Naive B cell (primary cell): ENCODE measurements at regions not wholly inside any gene's neighbourhood (a gene's known extent, or its start where the extent isn't known, plus 50 kb on each side); places are given as distances from the start of the nearest gene placed in this dataset.

Source experiments
- ATAC-seq, 2 donors: fragments of 150-1000 bp; cut with Tn5 transposase; 2 replicates each; pipeline ENCODE4 v1.10.0; 2021; ENCODE audit warnings: low read depth in 2 of 2, mild to moderate bottlenecking in 2 of 2, moderate library complexity in 2 of 2
- DNase-seq: peaks from one replicate; pipeline ENCODE4 v3.0.0; 2022
- H3K27ac Mint-ChIP-seq, 6 donors: one replicate each; pipeline ENCODE4 v1.8.0; 2020 to 2022; ENCODE audit warnings: mild to moderate bottlenecking in 6 of 6, mixed read lengths in 6 of 6, moderate library complexity in 5 of 6, inconsistent platforms in 2 of 6
- H3K27me3 Mint-ChIP-seq, 3 donors: one replicate each; pipeline ENCODE4 v1.8.0; 2021 to 2022; ENCODE audit warnings: mixed read lengths in 3 of 3, mild to moderate bottlenecking in 1 of 3
- H3K36me3 Mint-ChIP-seq, 2 donors: one replicate each; pipeline ENCODE4 v1.8.0; 2020 to 2022; ENCODE audit warnings: mixed read lengths in 2 of 2, inconsistent platforms in 1 of 2, mild to moderate bottlenecking in 1 of 2
- H3K4me1 Mint-ChIP-seq, 3 donors: one replicate each; pipeline ENCODE4 v1.8.0; 2020 to 2022; ENCODE audit warnings: mixed read lengths in 3 of 3, inconsistent platforms in 1 of 3, mild to moderate bottlenecking in 1 of 3, moderate library complexity in 1 of 3
- H3K4me3 Mint-ChIP-seq, 8 donors: one replicate each; pipeline ENCODE4 v1.8.0; 2020 to 2022; ENCODE audit warnings: mild to moderate bottlenecking in 8 of 8, mixed read lengths in 8 of 8, moderate library complexity in 8 of 8, inconsistent platforms in 2 of 8
- H3K9me3 Mint-ChIP-seq, 7 donors: one replicate each; pipeline ENCODE4 v1.8.0; 2020 to 2022; ENCODE audit warnings: mixed read lengths in 7 of 7, mild to moderate bottlenecking in 5 of 7, inconsistent platforms in 2 of 7, moderate library complexity in 1 of 7

DNA sequence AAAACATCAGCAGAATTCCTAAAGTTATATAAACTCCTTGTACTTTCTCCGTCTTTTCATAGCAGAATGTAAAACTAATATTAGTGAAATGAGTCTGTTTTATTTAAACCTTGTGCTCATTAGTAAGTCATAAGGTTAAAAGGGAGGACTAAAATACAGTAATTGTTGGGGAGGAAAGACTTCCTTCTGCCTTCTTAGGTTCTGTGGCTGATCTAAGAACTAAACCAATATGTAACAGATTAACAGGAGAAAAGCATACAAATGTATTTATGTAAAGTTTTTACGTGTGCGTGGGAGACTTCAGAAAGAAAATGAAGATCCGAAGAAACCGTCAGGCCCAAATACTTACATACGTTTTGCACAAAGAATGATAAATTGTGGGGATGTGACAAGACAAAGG is 286.6 kb upstream of the MAD2L1 start:
- Mint-ChIP-seq H3K4me3 (no peak overlapping the region), H3K4me1 (no peaks in the 10 kb centered on the region), H3K36me3 (no peaks in the 10 kb centered on the region), H3K27me3 (no peaks in the 10 kb centered on the region), H3K27ac (no peak overlapping the region), H3K9me3 (peaks cover 0 to 2% (median 0%) of the 10 kb centered on the region in 7 donors)
- no peak for DNase-seq
- ATAC-seq = no peak

DNA sequence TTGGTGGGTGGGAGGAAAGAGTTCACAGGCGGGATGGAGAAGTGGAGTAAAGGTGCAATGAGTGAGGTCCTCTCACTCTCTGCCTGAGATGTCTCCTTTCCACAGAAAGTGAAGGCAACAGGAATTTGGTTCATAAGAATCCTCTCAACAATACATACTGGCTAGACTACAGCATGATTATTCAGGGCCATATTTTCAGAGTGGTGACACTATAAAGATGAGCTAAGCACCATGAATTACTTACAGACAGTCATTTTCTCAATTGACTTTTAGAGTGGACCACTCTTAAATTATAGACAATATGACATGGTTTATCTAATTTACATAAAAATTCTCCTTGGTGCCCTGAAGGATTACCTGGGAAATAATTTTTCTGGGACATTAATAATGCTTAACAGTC is 286.1 kb upstream of the MAD2L1 start:
- Mint-ChIP-seq H3K9me3 (peaks cover 0 to 2% (median 0%) of the 10 kb centered on the region in 7 donors), H3K27me3 (no peaks in the 10 kb centered on the region), H3K27ac (no peak overlapping the region), H3K4me3 (no peak overlapping the region), H3K36me3 (no peaks in the 10 kb centered on the region), H3K4me1 (no peaks in the 10 kb centered on the region)
- ATAC-seq = no peak
- no peak for DNase-seq

DNA sequence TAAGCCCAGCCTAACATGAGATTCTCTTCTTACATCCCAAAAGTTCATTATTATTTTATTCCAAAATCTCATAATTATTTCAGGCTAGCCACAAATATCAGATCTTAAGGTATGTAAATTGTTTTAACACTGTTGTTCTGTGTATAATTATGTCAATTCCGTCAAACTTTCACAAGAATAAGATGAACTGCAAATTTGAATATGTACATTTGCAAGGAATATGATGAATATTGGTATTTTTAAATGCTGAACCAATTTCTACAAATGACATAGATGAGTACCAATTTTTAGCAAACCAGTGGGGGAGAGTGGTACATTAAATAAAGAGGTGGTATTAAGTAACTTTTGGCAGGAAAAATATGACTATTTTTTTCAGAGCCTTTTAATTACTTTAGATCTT is 282.3 kb upstream of the MAD2L1 start:
- no peak for ATAC-seq
- H3K4me1 Mint-ChIP-seq = no peaks in the 10 kb centered on the region
- H3K27me3 Mint-ChIP-seq = no peaks in the 10 kb centered on the region
- no peak overlapping the region for H3K27ac Mint-ChIP-seq
- H3K4me3 Mint-ChIP-seq = no peak overlapping the region
- H3K9me3 Mint-ChIP-seq = peaks cover 0 to 2% (median 0%) of the 10 kb centered on the region in 7 donors
- no peaks in the 10 kb centered on the region for H3K36me3 Mint-ChIP-seq
- no peak for DNase-seq

DNA sequence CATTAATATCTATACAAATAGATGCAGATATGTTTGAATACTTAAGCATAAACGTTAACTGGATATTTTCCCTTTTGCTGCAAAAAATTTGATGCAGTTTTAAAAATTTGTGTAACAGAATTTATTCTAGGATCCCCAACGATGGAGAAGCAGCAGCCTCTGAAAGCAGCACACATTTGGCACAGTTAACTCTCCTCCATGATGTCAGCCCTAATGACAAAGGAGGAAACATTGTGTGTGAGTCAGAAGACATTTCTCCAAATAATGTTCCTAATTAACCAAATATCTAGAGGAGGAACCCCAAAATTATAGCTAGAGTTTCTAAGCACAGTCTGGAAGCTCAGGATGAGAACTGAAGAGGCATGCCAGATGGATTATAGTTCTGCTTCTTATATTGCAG is 281.9 kb upstream of the MAD2L1 start:
- Mint-ChIP-seq H3K4me1 (no peaks in the 10 kb centered on the region), H3K9me3 (peaks cover 0 to 2% (median 0%) of the 10 kb centered on the region in 7 donors), H3K4me3 (no peak overlapping the region), H3K36me3 (no peaks in the 10 kb centered on the region), H3K27ac (no peak overlapping the region), H3K27me3 (no peaks in the 10 kb centered on the region)
- DNase-seq (no peak), ATAC-seq (no peak)

DNA sequence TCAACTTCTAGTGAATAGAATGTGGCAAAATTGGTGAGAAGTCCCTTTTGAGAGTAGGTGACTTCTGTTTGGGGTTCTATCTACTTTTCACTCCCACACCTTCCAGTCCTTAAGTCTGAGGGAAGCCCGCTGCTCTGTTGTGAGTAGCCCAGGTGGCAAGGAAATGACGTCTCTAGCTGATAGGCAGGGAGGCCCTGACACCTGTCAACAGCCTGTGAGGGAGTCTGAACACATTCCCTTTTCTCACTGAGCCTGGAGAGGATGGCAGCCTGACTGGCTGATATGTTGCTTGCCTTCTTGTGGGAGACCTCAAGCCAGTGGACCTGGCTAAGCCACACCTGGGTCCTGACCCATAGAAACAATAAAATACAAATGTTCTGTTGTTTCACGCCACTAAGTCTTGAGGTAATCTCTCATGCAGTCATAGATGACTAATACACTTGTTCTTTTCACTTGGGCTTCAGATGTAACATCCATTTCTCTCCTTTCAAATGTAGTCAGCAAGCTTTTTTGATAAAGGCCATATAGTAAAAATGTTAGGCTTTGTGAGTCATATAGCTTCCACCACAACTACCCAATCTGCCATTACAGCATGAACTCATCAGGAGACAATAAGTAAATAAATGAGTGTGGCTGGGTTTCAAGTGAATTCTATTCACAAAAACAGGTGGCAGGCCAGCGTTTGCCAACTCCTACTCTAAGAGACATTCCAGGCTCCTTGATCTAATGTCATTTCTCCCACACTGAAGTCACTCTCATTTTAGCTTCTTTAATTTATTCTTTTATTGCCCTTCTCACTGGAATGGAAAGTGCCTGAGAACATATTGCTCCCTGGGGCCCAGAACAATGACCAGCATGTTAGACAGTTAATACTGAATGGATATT is 265.1 kb upstream of the MAD2L1 start:
- Mint-ChIP-seq H3K27ac (peak overlapping the region in 1 of 6 donors; percentile 17), H3K36me3 (no peaks in the 10 kb centered on the region), H3K27me3 (no peaks in the 10 kb centered on the region), H3K4me1 (no peaks in the 10 kb centered on the region), H3K4me3 (no peak overlapping the region), H3K9me3 (peaks cover 0 to 3% (median 0%) of the 10 kb centered on the region in 7 donors)
- ATAC-seq (no peak), DNase-seq (no peak)

DNA sequence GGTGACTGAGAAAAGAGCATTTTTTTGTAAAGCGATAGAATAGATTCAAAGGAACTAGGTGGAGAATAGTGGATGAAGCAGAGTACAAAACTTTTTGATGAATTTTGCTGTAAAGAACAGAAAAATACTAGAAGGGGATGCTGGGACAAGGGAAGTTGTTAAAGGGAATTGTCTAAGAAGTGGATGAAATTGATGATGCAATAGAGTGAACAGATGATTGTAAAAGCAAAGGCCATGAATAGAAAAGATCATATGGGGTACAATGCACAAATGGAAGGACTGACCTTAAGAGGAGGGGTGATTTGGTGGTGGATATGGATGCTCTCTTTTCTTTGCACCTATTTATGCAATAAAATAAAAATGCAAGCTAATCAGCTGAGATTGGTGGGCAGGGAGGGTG is 262.7 kb upstream of the MAD2L1 start:
- H3K4me1 Mint-ChIP-seq = no peaks in the 10 kb centered on the region
- H3K9me3 Mint-ChIP-seq = peaks cover 0 to 4% (median 0%) of the 10 kb centered on the region in 7 donors

DNA sequence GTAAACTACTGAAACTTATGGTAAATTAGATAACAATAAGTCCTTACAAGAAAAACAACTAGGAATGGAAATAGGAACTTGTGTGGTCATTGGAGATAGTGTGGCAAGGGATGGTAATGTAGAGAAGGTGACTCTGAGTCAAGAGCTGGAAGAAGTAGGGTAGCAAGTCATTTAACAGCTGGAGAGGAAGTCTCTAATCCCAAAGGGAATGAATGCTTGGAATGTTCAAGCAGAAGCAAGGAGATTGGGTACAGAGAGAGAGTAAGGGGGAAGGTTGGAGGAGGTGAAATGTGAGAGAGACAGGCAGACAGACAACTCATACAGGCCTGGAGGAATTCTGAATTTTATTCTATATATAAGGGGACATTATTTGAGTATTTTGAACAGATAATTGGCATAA is 260.6 kb upstream of the MAD2L1 start:
- no peak for DNase-seq
- Mint-ChIP-seq H3K27ac (no peak overlapping the region), H3K4me1 (no peaks in the 10 kb centered on the region), H3K27me3 (no peaks in the 10 kb centered on the region), H3K9me3 (peaks cover 0 to 5% (median 0%) of the 10 kb centered on the region in 7 donors), H3K4me3 (no peak overlapping the region), H3K36me3 (no peaks in the 10 kb centered on the region)
- ATAC-seq = no peak

More for the DNA sequence above, 262.7 kb upstream of the MAD2L1 start:
- DNase-seq (no peak), ATAC-seq (no peak)
- Mint-ChIP-seq H3K27ac (no peak overlapping the region), H3K27me3 (no peaks in the 10 kb centered on the region), H3K4me3 (no peak overlapping the region), H3K36me3 (no peaks in the 10 kb centered on the region)

DNA sequence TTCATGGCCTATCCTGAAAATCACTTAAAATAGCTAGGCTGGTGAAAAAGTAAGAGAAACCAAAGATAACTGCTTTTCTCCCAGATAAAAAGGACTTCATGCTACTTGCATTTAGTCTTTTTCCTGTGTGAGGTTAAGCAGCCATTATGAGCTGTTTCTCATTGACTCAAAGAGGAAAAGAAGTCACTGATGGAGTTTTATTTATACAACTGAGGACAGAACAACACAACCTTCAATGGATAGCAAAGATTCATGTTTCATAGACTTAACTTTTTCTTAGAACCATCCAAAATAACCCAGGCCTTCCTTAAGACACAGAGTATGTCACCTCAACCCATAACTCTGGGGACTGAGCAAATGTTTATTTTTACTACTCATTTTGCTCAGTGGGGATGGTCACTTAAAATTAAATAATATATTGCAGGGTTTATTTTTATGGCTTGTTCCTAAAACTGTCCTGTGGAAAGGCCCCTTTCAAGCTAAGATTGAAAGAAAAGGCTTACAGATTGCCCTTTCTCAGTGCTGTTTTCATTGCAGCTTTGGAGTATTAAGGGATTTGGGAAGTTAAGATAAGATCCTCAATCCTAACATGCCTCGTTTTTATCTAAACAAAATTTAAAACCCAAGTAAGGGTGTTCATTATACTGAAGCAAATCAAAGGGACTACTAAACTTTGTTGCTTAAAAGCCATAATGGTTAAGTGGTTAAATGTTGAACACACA is 252.6 kb upstream of the MAD2L1 start:
- ATAC-seq = no peak
- peaks cover 0 to 5% of the 10 kb centered on the region in 2 donors for H3K36me3 Mint-ChIP-seq
- peaks cover 0 to 4% (median 1%) of the 10 kb centered on the region in 7 donors for H3K9me3 Mint-ChIP-seq

DNA sequence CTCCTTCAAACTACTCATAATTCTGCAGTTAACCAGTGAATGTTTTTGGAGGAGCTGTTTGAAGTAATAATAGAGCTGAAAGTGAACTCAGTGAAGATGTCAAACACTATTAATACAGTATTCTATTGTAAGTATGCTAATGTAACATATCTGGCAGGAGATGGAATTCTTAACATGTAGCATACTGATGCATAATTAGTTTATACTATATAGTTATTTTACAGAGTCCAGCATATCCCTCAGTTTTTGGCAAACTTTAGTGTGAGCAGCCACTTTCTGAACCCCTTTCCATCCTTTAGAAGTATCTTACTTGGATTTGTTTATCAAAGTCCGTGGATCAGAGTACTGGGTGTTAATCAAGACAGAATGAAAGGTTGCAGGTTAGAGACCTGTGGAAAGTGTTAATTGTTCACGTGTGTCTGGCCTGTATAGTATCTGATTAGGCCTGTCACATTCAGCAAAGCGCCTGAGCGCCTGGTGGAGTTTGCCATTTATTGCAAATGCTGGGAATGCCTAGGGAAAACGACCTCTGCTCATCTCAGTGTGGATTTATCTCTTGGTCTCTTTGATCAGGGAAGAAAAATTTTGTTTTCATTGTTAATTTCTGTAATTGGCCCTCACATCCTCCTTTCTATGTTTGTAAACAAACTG is 251.7 kb upstream of the MAD2L1 start:
- no peak overlapping the region for H3K4me3 Mint-ChIP-seq
- DNase-seq = no peak
- H3K27me3 Mint-ChIP-seq = no peaks in the 10 kb centered on the region
- H3K27ac Mint-ChIP-seq = no peak overlapping the region
- peaks cover 0 to 5% of the 10 kb centered on the region in 2 donors for H3K36me3 Mint-ChIP-seq
- ATAC-seq = no peak
- no peaks in the 10 kb centered on the region for H3K4me1 Mint-ChIP-seq
- H3K9me3 Mint-ChIP-seq = peaks cover 0 to 6% (median 1%) of the 10 kb centered on the region in 7 donors

More for the DNA sequence above, 252.6 kb upstream of the MAD2L1 start:
- no peaks in the 10 kb centered on the region for H3K27me3 Mint-ChIP-seq
- no peak overlapping the region for H3K27ac Mint-ChIP-seq
- no peak overlapping the region for H3K4me3 Mint-ChIP-seq
- no peak for DNase-seq
- no peaks in the 10 kb centered on the region for H3K4me1 Mint-ChIP-seq

DNA sequence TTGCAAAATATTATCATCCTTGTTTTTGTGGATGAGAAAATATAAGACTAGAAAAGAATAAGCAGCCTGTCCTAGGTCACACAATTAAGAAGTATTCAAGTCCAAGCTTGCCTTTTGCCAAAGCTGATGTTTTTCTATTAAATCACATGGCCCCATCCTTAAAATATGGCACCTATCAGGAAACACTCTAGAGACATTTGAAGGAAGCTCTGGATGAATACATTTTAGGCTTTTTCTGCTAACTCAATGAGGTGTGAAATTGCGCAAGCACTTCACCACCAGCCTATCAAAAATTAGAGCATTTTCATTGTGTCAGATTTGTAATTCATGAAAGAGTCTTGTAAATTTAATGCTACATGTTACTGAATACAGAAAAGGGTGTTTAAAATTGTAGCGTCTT is 251.1 kb upstream of the MAD2L1 start:
- no peaks in the 10 kb centered on the region for H3K27me3 Mint-ChIP-seq
- DNase-seq (no peak), ATAC-seq (no peak)
- H3K4me3 Mint-ChIP-seq = no peak overlapping the region
- no peaks in the 10 kb centered on the region for H3K4me1 Mint-ChIP-seq
- peaks cover 0 to 5% of the 10 kb centered on the region in 2 donors for H3K36me3 Mint-ChIP-seq
- no peak overlapping the region for H3K27ac Mint-ChIP-seq
- H3K9me3 Mint-ChIP-seq = peaks cover 0 to 6% (median 1%) of the 10 kb centered on the region in 7 donors

DNA sequence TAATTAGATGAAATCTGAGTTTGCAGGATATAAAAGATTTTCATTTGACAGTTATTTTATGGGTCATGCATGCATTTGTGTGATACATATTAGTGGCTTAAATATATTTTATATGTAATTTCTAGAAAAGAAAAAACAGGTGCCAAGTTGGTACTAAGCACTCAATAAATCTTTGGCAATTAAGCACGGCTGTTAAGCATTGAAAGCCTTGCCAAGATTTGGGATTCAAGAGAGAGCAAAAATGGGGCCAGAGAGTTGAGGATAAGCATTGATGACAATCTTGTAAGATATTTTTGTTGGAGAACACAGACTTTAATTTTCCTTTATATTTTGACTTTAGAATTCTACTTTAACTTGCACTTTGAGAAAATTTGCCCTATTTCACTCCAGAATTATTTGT is 249.8 kb upstream of the MAD2L1 start:
- DNase-seq (no peak), ATAC-seq (no peak)
- H3K36me3 Mint-ChIP-seq = peaks cover 0 to 5% of the 10 kb centered on the region in 2 donors
- H3K27me3 Mint-ChIP-seq = no peaks in the 10 kb centered on the region
- peaks cover 0 to 6% (median 2%) of the 10 kb centered on the region in 7 donors for H3K9me3 Mint-ChIP-seq
- H3K4me1 Mint-ChIP-seq = no peaks in the 10 kb centered on the region
- H3K27ac Mint-ChIP-seq = no peak overlapping the region
- H3K4me3 Mint-ChIP-seq = no peak overlapping the region

DNA sequence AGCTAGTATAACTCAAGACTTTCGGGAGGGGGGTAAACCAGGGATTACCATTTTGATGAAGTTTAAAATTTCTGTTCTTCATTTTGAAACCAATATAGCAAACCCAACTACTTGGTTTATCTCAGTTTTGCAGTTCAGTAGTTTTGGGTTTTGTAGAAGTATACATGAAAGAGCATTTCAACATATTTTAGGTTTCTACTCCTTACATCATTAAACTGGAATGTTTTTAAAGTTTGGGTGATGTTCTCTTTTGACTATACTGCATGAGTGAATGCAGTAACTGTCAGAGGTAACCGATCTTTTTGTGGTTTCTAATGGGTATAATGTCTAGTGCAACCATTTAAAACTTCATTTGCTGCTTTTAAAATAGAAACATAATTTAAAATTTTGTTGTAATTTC is 248.3 kb upstream of the MAD2L1 start:
- Mint-ChIP-seq H3K9me3 (peaks cover 2 to 12% (median 5%) of the 10 kb centered on the region in 7 donors), H3K4me1 (no peaks in the 10 kb centered on the region), H3K36me3 (peaks cover 0 to 5% of the 10 kb centered on the region in 2 donors), H3K27me3 (no peaks in the 10 kb centered on the region), H3K27ac (no peak overlapping the region), H3K4me3 (no peak overlapping the region)
- DNase-seq (no peak), ATAC-seq (no peak)

DNA sequence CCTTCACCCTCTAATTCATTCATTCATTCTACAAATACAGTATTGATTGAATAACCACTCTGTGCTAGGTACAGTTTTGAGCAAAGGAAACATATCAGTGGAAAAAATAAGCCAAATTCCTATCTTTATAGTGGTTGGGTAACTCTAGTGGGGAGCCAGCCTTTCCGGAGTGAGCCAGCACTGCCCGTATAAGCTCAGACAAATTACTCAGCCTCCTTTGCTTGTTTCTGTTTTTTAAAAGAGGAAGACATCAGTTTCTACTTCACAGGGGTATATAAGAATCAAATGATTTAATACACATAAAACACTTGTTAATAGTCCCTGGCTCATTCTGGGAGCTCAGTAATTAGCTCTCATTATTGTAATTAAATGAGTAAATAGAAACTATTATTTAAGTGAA is 238.2 kb upstream of the MAD2L1 start:
- H3K27me3 Mint-ChIP-seq = no peaks in the 10 kb centered on the region
- DNase-seq (no peak), ATAC-seq (no peak)
- peaks cover 0 to 7% (median 2%) of the 10 kb centered on the region in 7 donors for H3K9me3 Mint-ChIP-seq
- H3K4me3 Mint-ChIP-seq = no peak overlapping the region
- no peak overlapping the region for H3K27ac Mint-ChIP-seq
- H3K4me1 Mint-ChIP-seq = no peaks in the 10 kb centered on the region
- no peaks in the 10 kb centered on the region for H3K36me3 Mint-ChIP-seq
